HG03066 (cell line): ENCODE measurements at regions not wholly inside any gene's neighbourhood (a gene's known extent, or its start where the extent isn't known, plus 50 kb on each side); places are given as distances from the start of the nearest gene placed in this dataset.

Experiments used
- ATAC-seq: cut with Tn5 transposase; IDR thresholded peaks from one replicate; pipeline ENCODE4 v1.9.1; 2021; ENCODE audit warnings: low read depth; ENCODE audit not compliant: unreplicated experiment

- no peak for ATAC-seq
Measured at GRCh38 chr3:40593351-40593750, 68.6 kb downstream of the ZNF621 start.

GRCh38 chr3:40597441-40597840, 72.7 kb downstream of the ZNF621 start:
- no peak for ATAC-seq

- no peak for ATAC-seq
Measured at GRCh38 chr3:40598338-40598737, 73.6 kb downstream of the ZNF621 start.

GRCh38 chr3:40598962-40599361, 74.2 kb downstream of the ZNF621 start:
- no peak for ATAC-seq

DNA sequence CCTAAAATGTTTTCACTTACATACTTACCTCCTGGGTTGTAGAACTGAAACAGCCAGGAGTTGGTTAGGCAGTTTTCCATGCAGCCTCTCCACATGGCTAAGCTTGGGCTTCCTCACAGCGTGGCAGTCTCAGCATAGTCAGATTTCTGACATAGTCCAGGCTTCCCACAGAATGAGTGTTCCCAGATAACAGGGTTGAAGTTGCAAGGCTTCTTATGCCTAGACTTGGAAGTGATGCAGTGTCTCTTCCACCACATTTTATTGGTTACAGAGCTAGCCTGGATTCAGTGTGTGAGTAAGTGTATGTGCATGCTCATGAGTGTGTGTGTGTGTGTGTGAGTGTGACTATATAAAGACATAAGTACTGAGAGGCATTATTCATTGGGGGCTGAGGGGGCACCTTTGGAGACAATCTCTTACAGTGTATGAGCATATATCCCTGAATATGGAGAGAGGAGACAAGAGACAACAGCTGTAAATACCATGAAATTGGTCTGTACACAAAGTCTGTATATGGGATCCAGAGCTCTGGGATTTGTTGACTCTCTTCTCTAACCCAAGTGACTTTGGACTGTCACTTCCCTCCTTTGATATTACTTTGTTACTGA, 78.1 kb downstream of the ZNF621 start:
- no peak for ATAC-seq

DNA sequence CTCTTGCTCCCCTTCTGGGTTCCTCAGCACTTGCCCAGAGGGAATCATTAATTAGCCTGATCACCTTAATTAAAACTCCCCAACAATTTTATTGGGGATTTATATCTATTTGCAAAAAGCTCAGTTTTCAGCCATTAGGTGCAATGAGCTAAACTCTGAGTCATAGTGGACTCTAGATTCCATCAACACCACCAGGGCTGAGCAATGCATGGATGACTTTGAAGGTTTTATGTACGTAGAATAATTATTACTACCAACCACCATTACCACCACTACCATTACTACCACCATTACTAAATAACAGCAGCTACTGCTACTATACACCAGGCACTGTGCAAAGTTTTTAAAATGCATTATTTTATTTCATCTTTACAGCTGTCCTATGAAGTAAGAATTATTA, 81.2 kb downstream of the ZNF621 start:
- no peak for ATAC-seq

DNA sequence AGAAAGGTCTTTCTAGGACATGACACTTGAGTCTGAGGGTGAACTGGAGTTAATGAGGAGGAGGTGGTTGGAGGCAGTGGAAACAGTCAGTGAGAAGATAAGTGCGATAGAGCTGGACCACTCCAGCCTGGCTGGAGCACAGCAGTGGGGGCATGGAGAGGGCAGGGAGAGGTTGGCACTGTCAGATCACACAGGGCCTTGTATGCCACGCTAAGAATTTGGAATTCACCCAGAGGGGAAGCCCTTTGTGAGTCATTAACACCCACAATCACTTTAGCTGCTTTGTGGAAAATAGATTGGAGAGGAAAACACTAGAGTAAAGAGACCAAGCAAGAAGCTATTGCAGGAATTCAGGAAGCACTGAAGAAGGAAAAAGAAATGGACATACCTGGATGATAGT, 83.3 kb downstream of the ZNF621 start:
- ATAC-seq = no peak

DNA sequence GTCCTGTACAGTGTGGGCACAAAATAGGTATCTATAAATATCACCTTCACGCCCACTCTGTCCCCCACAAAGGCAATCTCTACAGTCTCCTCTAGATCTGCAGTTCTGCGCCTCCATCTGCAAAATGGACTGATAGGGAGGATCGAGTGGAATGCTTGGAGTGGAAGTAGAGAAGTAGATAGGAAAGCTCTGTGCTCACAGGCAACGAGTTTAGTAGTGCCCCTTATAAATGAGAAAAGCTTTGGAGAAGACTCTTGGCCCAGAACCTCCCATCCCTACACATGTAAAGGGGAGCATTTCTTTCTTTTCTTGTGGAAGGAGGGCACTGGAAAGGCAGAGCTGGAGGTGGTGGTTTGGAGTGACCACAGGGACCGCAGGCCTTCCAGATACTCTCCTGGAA, 88.5 kb downstream of the ZNF621 start:
- ATAC-seq = no peak

- ATAC-seq = no peak
Measured at GRCh38 chr3:40615110-40615915, 90.6 kb downstream of the ZNF621 start.

DNA sequence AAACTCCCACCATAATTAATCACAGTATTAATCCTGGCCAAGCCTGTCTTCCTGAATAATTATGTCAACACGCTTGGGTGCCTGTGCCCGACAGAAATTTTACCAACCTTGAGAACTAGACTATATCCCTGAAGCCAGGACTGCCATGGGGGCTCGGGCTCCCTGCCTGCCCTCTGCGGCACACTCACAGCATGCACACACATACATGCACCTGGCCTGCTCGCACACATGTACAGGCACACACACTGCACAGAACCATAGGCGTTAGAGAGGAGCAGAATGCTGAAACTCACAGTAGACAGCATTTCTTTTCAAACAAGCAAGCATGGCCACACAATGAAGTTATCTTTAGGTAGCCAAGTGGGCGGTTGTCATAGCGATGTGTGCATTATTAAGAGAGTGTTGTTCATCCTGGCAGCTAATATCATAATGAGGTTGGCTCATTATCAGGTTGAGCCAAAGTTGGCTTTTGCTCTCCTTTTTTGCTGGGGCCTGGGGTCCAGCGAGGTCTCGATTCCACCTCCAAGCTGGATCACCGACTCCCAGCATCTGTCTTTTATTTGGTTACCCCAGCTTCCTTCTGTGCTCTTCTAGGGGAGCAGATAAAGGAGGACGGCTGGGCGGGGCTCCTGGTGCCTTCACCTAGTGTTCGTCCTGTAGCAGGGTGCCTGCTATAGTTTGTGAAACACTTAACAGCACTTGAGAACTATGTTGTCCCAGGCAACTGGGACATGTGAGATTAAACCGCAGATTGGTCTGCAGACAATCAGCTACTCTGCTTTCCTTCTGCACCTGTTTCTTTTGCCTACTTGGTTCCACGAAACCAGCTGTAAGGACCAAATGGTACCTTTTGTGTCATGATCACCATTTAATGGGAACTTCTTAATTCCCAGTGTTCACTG, 91.4 kb downstream of the ZNF621 start:
- ATAC-seq = no peak

DNA sequence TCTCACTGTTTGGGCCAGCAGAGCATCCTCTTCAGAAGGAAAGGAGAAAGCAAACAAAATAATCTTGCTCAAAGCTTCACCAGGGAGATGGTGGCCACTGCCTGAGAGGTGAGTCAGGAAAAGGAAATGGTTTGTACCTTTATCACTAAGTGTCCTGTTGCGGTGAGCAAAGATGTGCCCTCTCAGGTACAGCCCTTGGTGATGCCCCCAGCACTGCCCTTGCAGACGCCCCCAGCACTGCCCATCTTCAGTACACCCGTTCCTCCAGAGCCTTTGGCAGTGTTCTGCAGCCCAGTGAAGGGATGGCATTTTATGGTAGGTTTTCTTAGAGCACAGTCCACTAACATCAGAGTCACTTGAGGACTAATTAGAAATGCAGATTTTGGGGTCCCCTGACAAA, 92.3 kb downstream of the ZNF621 start:
- ATAC-seq = no peak

- no peak for ATAC-seq
Measured at GRCh38 chr3:40618158-40618557, 93.4 kb downstream of the ZNF621 start.

GRCh38 chr3:40620151-40620550, 95.4 kb downstream of the ZNF621 start:
- ATAC-seq = no peak

- ATAC-seq = no peak
Measured at GRCh38 chr3:40621252-40621651, 96.5 kb downstream of the ZNF621 start.

- ATAC-seq = peak; percentile 80
Measured at GRCh38 chr3:40623567-40623966, 98.8 kb downstream of the ZNF621 start.

DNA sequence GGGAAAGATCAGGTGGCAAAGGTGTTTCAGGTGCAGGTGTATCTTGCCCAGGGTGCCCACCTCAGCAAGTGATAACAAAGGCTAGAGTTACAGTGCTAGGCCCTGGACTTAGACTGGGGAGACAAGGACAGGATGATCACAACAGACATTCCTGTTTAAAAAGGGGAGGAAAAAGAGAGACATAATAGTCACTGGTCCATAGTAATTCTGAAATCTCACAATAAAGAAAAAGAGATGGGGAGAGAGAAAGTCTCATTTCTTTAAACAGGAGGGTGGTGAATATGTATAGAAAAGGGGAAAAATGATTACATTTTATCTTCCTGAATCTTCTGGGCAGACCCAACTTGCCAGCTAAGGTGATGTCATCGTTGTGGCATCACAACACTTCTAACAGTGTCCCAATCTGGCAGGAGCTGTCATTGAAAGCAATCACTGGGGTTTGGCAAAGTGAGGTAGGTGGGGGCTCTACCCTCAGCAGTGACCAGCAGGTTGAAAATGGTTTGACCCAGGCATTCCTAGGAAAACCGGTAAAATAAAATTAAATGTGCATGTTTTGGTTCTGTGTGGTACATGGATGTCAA, 99.5 kb downstream of the ZNF621 start:
- ATAC-seq = no peak

GRCh38 chr3:40627095-40627494, 102.3 kb downstream of the ZNF621 start:
- ATAC-seq = no peak

GRCh38 chr3:40628984-40629383, 104.2 kb downstream of the ZNF621 start:
- ATAC-seq = no peak

DNA sequence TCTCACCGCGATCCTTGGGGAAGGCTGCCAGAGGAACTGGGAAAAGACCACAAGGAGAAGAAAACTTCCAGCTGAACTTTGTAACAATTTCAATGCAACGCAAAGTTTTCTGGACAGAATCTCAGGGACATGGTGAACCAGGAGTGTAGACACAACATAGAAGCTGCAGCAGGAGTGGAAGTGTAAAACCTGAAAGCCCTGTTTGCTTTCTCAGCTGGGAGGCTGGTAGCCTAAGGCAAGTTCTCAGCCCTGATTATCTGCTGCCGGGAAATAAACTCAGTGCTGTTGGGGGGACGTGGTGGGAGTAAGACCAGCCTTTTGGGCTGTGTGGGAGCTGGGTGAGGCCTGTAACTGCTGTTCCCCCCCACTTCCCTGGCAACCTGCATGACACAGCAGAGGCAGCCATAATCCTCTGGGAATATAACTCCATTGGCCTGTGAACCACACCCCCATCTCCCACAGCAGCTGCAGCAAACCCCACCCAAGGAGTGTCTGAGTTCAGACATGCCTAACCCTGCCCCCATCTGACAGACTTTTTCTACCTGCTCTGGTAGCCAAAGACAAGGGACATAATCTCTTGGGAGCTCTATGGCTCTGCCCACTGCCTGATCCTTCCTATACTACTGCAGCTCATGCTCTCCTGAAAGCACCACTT, 106.7 kb downstream of the ZNF621 start:
- ATAC-seq = no peak

DNA sequence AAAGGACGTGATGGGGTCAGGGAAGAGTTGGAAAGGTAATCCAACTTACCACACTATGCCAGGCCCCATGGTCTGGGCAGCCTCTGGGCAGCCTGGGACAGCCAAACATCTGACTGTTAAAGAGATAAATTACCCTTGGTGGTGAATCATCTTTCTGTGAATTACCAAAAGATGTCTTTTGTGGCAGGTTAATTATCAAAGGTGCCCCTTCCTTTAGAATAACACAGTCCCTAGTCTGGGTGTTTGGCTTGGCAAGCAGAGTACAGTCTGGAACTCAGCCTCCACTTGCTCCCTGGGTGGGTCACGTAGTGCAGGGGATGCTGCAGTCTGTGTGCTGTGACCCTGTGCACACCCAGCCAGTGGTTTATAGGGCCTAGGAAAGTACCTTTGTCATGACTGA, 113.1 kb downstream of the ZNF621 start:
- ATAC-seq = no peak
